Activated T-helper 1 cell treated with anti-CD3 and anti-CD28 coated beads, Interleukin-12 subunit alpha, Interleukin-12 subunit beta, Interleukin-2, Interleukin-4 antibody, amounts not matched to agents 30 ng/mL and 10 ng/mL and 1 ng/mL, durations not matched to agents 14 hours and 24 hours and 36 hours (primary cell): ENCODE measurements at regions not wholly inside any gene's neighbourhood (a gene's known extent, or its start where the extent isn't known, plus 50 kb on each side); places are given as distances from the start of the nearest gene placed in this dataset.

Experiments
- DNase-seq: peaks from one replicate; pipeline ENCODE4 v3.0.0; 2021; ENCODE audit warnings: low spot score
- H3K27ac Mint-ChIP-seq: one replicate; pipeline ENCODE4 v1.8.0; 2021; ENCODE audit warnings: mild to moderate bottlenecking, mixed read lengths
- H3K27me3 Mint-ChIP-seq: one replicate; pipeline ENCODE4 v1.8.0; 2022; ENCODE audit warnings: mild to moderate bottlenecking, moderate library complexity, mixed read lengths; ENCODE audit not compliant: insufficient read depth
- H3K36me3 Mint-ChIP-seq: one replicate; pipeline ENCODE4 v1.8.0; 2021; ENCODE audit warnings: low read depth, mixed read lengths
- H3K4me1 Mint-ChIP-seq: one replicate; pipeline ENCODE4 v1.8.0; 2021; ENCODE audit warnings: low read depth, mixed read lengths
- H3K4me3 Mint-ChIP-seq: one replicate; pipeline ENCODE4 v1.8.0; 2021; ENCODE audit warnings: mild to moderate bottlenecking, moderate library complexity, mixed read lengths
- H3K9me3 Mint-ChIP-seq: one replicate; pipeline ENCODE4 v1.8.0; 2021; ENCODE audit warnings: mixed read lengths
- intact Hi-C: fragments of 100-400 bp; cut with micrococcal nuclease; formaldehyde crosslinking; loops from one replicate; pipeline ENCODE4 v1.15.1; 2024

DNA sequence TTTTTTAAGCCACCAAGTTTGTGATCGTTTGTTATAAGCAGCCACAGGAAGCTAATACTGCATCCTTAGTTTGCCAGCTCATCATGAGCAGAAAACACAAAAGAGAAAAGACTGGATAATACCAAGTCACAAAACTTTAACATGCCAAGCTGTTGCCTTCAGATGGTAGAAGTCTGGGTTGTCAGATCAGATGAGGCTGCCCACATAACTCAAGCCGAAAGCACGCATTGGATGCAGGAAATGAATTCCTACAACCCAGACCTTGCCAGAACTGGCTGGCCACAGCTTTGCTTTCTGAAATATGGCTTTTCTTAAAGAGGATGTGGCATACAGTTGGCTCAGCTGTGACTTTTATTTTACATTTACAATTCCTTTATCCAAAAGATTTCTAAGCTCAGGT is 118.3 kb upstream of the NEO1 start:
- DNase-seq: no peak
- Mint-ChIP-seq H3K27me3 (peaks cover 20% of the 10 kb centered on the region), H3K27ac (no peak overlapping the region), H3K4me1 (no peaks in the 10 kb centered on the region), H3K36me3 (no peaks in the 10 kb centered on the region), H3K9me3 (no peaks in the 10 kb centered on the region), H3K4me3 (no peak overlapping the region)
- intact Hi-C loops: no loop called here

- Mint-ChIP-seq H3K36me3 (no peaks in the 10 kb centered on the region), H3K4me1 (peaks cover 3% of the 10 kb centered on the region), H3K4me3 (no peak overlapping the region), H3K27ac (no peak overlapping the region), H3K9me3 (no peaks in the 10 kb centered on the region), H3K27me3 (peaks cover 26% of the 10 kb centered on the region)
- intact Hi-C loops: no loop called here
- no peak for DNase-seq
Observed at GRCh38 chr15:72932472-72932871, 119.8 kb upstream of the NEO1 start.

DNA sequence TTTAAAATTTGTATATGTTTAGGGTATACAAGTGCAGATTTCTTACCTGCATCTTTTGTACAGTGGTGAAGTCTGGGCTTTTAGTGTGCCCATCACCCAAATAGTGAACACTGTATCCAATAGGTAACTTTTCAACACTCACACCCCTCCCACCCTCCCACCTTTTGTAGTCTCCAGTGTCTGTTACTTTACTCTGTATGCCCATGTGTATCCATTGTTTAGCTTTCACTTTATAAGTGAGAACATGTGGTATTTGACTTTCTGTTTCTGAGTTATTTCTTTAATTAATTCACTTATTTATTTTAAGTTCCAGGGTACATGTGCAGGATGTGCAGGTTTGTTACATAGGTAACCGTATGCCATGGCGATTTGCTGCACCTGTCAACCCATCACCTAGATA is 124.8 kb upstream of the NEO1 start:
- H3K27ac Mint-ChIP-seq: no peak overlapping the region
- intact Hi-C loops: no loop called here
- peaks cover 24% of the 10 kb centered on the region for H3K27me3 Mint-ChIP-seq
- no peak overlapping the region for H3K4me3 Mint-ChIP-seq
- no peak for DNase-seq
- H3K36me3 Mint-ChIP-seq: no peaks in the 10 kb centered on the region
- H3K9me3 Mint-ChIP-seq: no peaks in the 10 kb centered on the region
- peaks cover 8% of the 10 kb centered on the region for H3K4me1 Mint-ChIP-seq

DNA sequence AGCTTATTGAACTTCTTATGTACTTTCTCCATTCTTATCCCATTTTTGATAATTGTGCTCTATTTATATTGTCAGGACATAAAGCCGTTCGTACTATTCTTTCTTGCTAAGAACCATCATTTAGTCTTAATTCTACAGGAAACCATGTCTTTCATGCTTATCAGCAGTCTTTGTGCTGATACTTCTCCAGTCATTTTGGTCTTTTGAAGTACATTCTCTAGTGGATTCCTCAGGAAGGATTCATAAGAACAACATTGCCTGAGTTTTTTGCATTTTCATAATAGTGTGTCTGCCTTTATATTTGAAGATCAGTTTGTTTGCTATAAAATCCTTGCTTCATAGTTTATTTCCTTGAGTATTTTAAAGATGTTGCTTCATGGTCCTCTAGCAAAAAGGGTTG is 126.6 kb upstream of the NEO1 start:
- H3K27me3 Mint-ChIP-seq: peaks cover 22% of the 10 kb centered on the region
- H3K36me3 Mint-ChIP-seq: no peaks in the 10 kb centered on the region
- H3K27ac Mint-ChIP-seq: no peak overlapping the region
- H3K9me3 Mint-ChIP-seq: no peaks in the 10 kb centered on the region
- no peak overlapping the region for H3K4me3 Mint-ChIP-seq
- intact Hi-C loops: no loop called here
- H3K4me1 Mint-ChIP-seq: peaks cover 8% of the 10 kb centered on the region
- no peak for DNase-seq

DNA sequence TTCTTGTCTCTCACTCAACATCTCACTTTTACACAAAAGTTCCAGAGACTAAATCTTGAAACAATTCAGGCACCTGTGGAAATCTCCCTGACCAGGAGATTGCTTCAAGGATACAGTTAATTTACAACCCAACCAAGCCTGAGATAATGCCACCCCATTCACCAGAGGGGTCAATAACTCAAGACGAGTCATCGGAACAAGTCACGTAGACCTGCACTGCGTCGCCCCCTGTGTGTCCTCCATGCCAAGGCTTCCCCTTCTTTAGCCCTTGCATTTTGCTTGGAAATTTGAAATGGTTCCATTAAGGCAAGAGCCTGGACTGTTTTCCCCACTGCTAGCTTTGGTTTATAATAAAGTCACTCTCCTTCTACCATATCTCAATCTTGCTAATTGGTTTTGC is 129.0 kb upstream of the NEO1 start:
- DNase-seq: no peak
- intact Hi-C loops: no loop called here
- H3K27ac Mint-ChIP-seq: no peak overlapping the region
- peaks cover 14% of the 10 kb centered on the region for H3K27me3 Mint-ChIP-seq
- H3K4me1 Mint-ChIP-seq: peaks cover 8% of the 10 kb centered on the region
- no peak overlapping the region for H3K4me3 Mint-ChIP-seq
- no peaks in the 10 kb centered on the region for H3K36me3 Mint-ChIP-seq
- H3K9me3 Mint-ChIP-seq: no peaks in the 10 kb centered on the region

- Mint-ChIP-seq H3K27ac (no peak overlapping the region), H3K9me3 (no peaks in the 10 kb centered on the region), H3K4me1 (no peaks in the 10 kb centered on the region), H3K36me3 (no peaks in the 10 kb centered on the region), H3K4me3 (no peak overlapping the region), H3K27me3 (peaks cover 12% of the 10 kb centered on the region)
- intact Hi-C loops: no loop called here
- no peak for DNase-seq
Observed at GRCh38 chr15:72920551-72920950, 131.7 kb upstream of the NEO1 start.

DNA sequence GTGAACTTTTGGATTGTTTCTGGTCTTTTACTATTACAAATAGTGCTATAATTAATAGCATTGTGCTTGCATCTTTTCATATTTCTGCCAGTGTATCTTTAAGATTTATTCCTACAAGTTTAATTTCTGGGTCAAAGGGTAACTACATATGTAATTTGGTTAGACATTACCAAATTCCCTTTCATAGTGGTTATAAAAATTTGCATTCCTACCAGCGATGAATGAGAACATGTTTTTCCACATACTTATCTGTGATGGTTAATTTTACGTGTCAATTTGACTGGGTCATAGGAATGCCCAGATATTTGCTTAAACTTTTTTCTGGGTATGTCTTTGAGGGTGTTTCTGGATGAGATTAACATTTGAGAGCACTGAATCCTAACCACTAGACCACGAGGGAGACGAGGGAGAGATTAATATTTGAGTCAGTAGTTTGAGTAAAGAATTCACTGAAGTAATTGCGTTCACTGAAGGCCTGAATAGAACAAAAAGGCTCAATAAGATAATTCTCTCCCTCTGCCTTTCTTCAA is 132.3 kb upstream of the NEO1 start:
- no peaks in the 10 kb centered on the region for H3K9me3 Mint-ChIP-seq
- H3K27me3 Mint-ChIP-seq: peaks cover 10% of the 10 kb centered on the region
- no peaks in the 10 kb centered on the region for H3K4me1 Mint-ChIP-seq
- intact Hi-C loops: no loop called here
- H3K27ac Mint-ChIP-seq: no peak overlapping the region
- no peak overlapping the region for H3K4me3 Mint-ChIP-seq
- H3K36me3 Mint-ChIP-seq: no peaks in the 10 kb centered on the region
- DNase-seq: no peak

DNA sequence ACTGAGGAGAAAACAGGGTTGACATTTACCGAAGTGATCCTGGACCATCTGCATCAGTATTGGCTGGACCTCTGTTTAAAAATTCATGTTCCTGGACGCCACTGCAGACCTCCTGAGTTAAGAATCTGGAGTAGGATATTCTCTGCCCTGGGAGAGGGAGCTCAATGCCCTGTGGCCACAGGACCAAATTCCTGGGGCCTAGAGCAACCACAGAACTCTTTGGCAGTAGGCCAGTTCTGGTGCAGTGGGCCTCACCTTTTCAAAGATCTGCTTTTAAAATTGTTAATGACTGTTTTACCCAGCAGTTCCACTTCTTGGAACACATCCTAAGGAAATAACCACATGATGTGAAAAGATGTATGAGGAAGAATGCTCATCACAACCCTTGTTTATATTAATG is 133.3 kb upstream of the ADPGK start:
- Mint-ChIP-seq H3K36me3 (no peaks in the 10 kb centered on the region), H3K9me3 (no peaks in the 10 kb centered on the region)
- intact Hi-C loops: no loop called here

GRCh38 chr15:72916378-72916777 is 132.8 kb upstream of the ADPGK start:
- Mint-ChIP-seq H3K27ac (no peak overlapping the region), H3K4me3 (no peak overlapping the region), H3K36me3 (no peaks in the 10 kb centered on the region), H3K9me3 (no peaks in the 10 kb centered on the region), H3K4me1 (no peaks in the 10 kb centered on the region), H3K27me3 (peaks cover 6% of the 10 kb centered on the region)
- DNase-seq: no peak
- intact Hi-C loops: no loop called here

More for the DNA sequence above, 133.3 kb upstream of the ADPGK start:
- no peaks in the 10 kb centered on the region for H3K4me1 Mint-ChIP-seq
- peaks cover 6% of the 10 kb centered on the region for H3K27me3 Mint-ChIP-seq
- no peak for DNase-seq
- H3K27ac Mint-ChIP-seq: no peak overlapping the region
- no peak overlapping the region for H3K4me3 Mint-ChIP-seq

GRCh38 chr15:72915843-72916242 is 132.3 kb upstream of the ADPGK start:
- H3K9me3 Mint-ChIP-seq: no peaks in the 10 kb centered on the region
- H3K36me3 Mint-ChIP-seq: no peaks in the 10 kb centered on the region
- no peaks in the 10 kb centered on the region for H3K4me1 Mint-ChIP-seq
- H3K4me3 Mint-ChIP-seq: no peak overlapping the region
- H3K27ac Mint-ChIP-seq: no peak overlapping the region
- intact Hi-C loops: no loop called here
- peaks cover 6% of the 10 kb centered on the region for H3K27me3 Mint-ChIP-seq
- no peak for DNase-seq

GRCh38 chr15:72912996-72913395 is 129.4 kb upstream of the ADPGK start:
- no peak overlapping the region for H3K27ac Mint-ChIP-seq
- intact Hi-C loops: no loop called here
- H3K27me3 Mint-ChIP-seq: peaks cover 13% of the 10 kb centered on the region
- no peaks in the 10 kb centered on the region for H3K36me3 Mint-ChIP-seq
- no peak overlapping the region for H3K4me3 Mint-ChIP-seq
- no peak for DNase-seq
- H3K9me3 Mint-ChIP-seq: peaks cover 3% of the 10 kb centered on the region
- H3K4me1 Mint-ChIP-seq: no peaks in the 10 kb centered on the region

GRCh38 chr15:72912121-72912520 is 128.6 kb upstream of the ADPGK start:
- intact Hi-C loops: no loop called here
- H3K27ac Mint-ChIP-seq: no peak overlapping the region
- no peak overlapping the region for H3K4me3 Mint-ChIP-seq
- DNase-seq: no peak
- H3K36me3 Mint-ChIP-seq: no peaks in the 10 kb centered on the region
- no peaks in the 10 kb centered on the region for H3K4me1 Mint-ChIP-seq
- peaks cover 3% of the 10 kb centered on the region for H3K9me3 Mint-ChIP-seq
- peaks cover 13% of the 10 kb centered on the region for H3K27me3 Mint-ChIP-seq

GRCh38 chr15:72911626-72912025 is 128.1 kb upstream of the ADPGK start:
- no peak for DNase-seq
- no peak overlapping the region for H3K4me3 Mint-ChIP-seq
- peaks cover 3% of the 10 kb centered on the region for H3K9me3 Mint-ChIP-seq

DNA sequence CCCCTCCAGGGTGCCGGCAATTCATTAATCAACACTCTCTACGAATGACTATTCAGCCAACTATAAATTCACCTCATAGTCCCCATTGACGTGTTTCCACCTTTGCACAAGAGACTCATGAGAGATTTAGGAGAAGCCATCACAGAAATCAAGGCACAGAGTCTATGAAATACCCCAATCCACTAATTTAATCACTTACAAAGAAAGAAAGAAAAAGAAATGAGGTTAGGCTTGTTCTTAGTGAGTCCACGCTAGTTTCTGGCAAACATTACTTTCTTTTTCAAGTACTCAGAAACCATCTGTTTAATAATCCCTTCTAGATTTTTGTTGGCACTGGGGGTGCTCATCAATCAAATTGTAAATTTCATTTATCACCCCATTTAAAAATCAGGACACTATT is 125.2 kb upstream of the ADPGK start:
- no peaks in the 10 kb centered on the region for H3K36me3 Mint-ChIP-seq

More at GRCh38 chr15:72911626-72912025, 128.1 kb upstream of the ADPGK start:
- no peak overlapping the region for H3K27ac Mint-ChIP-seq
- H3K4me1 Mint-ChIP-seq: no peaks in the 10 kb centered on the region
- intact Hi-C loops: no loop called here
- peaks cover 13% of the 10 kb centered on the region for H3K27me3 Mint-ChIP-seq
- no peaks in the 10 kb centered on the region for H3K36me3 Mint-ChIP-seq

More for the DNA sequence above, 125.2 kb upstream of the ADPGK start:
- Mint-ChIP-seq H3K9me3 (peaks cover 3% of the 10 kb centered on the region), H3K27me3 (peaks cover 12% of the 10 kb centered on the region), H3K4me1 (no peaks in the 10 kb centered on the region), H3K4me3 (no peak overlapping the region), H3K27ac (no peak overlapping the region)
- no peak for DNase-seq
- intact Hi-C loops: no loop called here
